Stomach (tissue), 8 donors: ENCODE measurements at regions not wholly inside any gene's neighbourhood (a gene's known extent, or its start where the extent isn't known, plus 50 kb on each side); places are given as distances from the start of the nearest gene placed in this dataset.
A peak's percentile ranks its signal among the peaks of the same experiment; 100 is the strongest.

ENCODE experiments used
- DNase-seq, 2 donors: peaks; one replicate each; pipeline versions ENCODE4 v3.0.0 to v3.0.0-alpha.2; 2013 to 2019
- H3K27ac ChIP-seq, 5 donors: fragments of 200-600 bp in 4 of 5; sonication (generic) in 4 of 5; one replicate each; pipeline ENCODE4 v1.5.1; 2013 to 2019; ENCODE audit warnings: mild to moderate bottlenecking in 1 of 5, moderate library complexity in 1 of 5
- H3K27me3 ChIP-seq, 3 donors: fragments of 200-600 bp; sonication (generic); one replicate each; pipeline ENCODE4 v1.5.1; 2017 to 2019; ENCODE audit warnings: mixed run types in 1 of 3
- H3K36me3 ChIP-seq, 4 donors: fragments of 200-600 bp; sonication (generic); 1 replicate in 3 of 4; 2 replicates in 1 of 4; pipeline ENCODE4 v1.5.1; 2016 to 2019
- H3K4me1 ChIP-seq, 4 donors: fragments of 200-600 bp; sonication (generic); one replicate each; pipeline ENCODE4 v1.5.1; 2016 to 2019
- H3K4me3 ChIP-seq, 4 donors: fragments of 200-600 bp; sonication (generic) in 3 of 4; one replicate each; pipeline ENCODE4 v1.5.1; 2016 to 2019; ENCODE audit warnings: mild to moderate bottlenecking in 1 of 4
- H3K9me3 ChIP-seq, 4 donors: fragments of 200-600 bp; sonication (generic); one replicate each; pipeline ENCODE4 v1.5.1; 2016 to 2019
- EP300 ChIP-seq: sonication (generic); formaldehyde crosslinking; IDR thresholded peaks from one replicate; pipeline ENCODE4 v1.6.1; 2017; ENCODE audit warnings: antibody characterized with exemption
- POLR2A ChIP-seq, 4 donors: fragments of 450-650 bp; IDR thresholded peaks; one replicate each; pipeline ENCODE4 v1.6.1; 2016; ENCODE audit warnings: antibody characterized with exemption in 4 of 4, control low read depth in 2 of 4, mild to moderate bottlenecking in 1 of 4, moderate library complexity in 1 of 4
- POLR2AphosphoS5 ChIP-seq, 3 donors: sonication (generic); formaldehyde crosslinking; IDR thresholded peaks; one replicate each; pipeline ENCODE4 v1.6.1; 2016; ENCODE audit warnings: antibody characterized with exemption in 3 of 3
- WGBS, 5 donors: extraction: QIAGEN DNeasy Blood & Tissue Kit in 3 of 5; methylation state at CpG; one replicate each; pipeline versions ENCODE4 v1.1.5 to v1.1.7; 2013 to 2018; 5-methylcytosine and 5-hydroxymethylcytosine counted together
- intact Hi-C: fragments of 100-400 bp; cut with DNase I; formaldehyde crosslinking; loops from one replicate; pipeline ENCODE4 v1.15.1; 2023; ENCODE audit warnings: low total_unique reads
- TF ChIP-seq, protein P1 (sequence below), 7 experiments: fragments of 450-650 bp in 4 of 7; fragments of 200-600 bp in 3 of 7; sonication (generic) in 3 of 7; IDR thresholded peaks; one replicate each; pipeline ENCODE4 v1.5.1; 2016 to 2019; ENCODE audit warnings: antibody characterized with exemption in 7 of 7, control low read depth in 2 of 7, mild to moderate bottlenecking in 1 of 7
- donor health status: healthy with polysubstance abuse.
- donor health status: Bipolar disorder and iron deficiency.
- donor health status: healthy.

DNA sequence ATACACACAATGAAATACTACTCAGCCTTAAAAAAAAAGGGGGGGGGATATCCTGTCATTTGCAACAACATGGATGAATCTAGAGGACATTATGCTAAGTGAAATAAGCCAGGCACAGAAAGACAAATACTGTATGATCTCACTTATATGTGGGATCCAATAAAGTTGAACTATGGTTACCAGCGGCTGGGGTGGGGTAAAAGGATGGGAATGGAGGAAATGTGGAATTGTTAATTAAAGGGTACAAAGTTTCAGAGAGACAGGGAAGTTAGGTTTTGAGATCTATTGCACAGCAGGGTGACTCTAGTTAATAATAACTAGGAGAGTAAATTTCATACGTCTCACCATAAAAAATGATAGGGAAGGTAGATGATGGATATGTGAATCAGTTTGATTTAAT lies 76.2 kb upstream of the ZNF608 start:
- Histone ChIP-seq H3K36me3 (no peaks in the 10 kb centered on the region), H3K4me3 (no peak overlapping the region), H3K27me3 (no peaks in the 10 kb centered on the region), H3K4me1 (peaks cover 0 to 30% (median 18%) of the 10 kb centered on the region in 4 donors), H3K27ac (no peak overlapping the region), H3K9me3 (no peaks in the 10 kb centered on the region)
- DNase-seq = no peak
- intact Hi-C loops = no loop called here
- TF ChIP-seq EP300 (no peak), POLR2AphosphoS5 (IDR thresholded peaks at IDR 0.05) (no peak), POLR2A (IDR thresholded peaks at IDR 0.05) (no peak)
- TF ChIP-seq, protein P1, sequence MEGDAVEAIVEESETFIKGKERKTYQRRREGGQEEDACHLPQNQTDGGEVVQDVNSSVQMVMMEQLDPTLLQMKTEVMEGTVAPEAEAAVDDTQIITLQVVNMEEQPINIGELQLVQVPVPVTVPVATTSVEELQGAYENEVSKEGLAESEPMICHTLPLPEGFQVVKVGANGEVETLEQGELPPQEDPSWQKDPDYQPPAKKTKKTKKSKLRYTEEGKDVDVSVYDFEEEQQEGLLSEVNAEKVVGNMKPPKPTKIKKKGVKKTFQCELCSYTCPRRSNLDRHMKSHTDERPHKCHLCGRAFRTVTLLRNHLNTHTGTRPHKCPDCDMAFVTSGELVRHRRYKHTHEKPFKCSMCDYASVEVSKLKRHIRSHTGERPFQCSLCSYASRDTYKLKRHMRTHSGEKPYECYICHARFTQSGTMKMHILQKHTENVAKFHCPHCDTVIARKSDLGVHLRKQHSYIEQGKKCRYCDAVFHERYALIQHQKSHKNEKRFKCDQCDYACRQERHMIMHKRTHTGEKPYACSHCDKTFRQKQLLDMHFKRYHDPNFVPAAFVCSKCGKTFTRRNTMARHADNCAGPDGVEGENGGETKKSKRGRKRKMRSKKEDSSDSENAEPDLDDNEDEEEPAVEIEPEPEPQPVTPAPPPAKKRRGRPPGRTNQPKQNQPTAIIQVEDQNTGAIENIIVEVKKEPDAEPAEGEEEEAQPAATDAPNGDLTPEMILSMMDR (IDR thresholded peaks at IDR 0.05) = no peak
- 85 to 91% (median 87%) methylated on average over 2 of the region's 2 CpGs for WGBS, 5 donors

DNA sequence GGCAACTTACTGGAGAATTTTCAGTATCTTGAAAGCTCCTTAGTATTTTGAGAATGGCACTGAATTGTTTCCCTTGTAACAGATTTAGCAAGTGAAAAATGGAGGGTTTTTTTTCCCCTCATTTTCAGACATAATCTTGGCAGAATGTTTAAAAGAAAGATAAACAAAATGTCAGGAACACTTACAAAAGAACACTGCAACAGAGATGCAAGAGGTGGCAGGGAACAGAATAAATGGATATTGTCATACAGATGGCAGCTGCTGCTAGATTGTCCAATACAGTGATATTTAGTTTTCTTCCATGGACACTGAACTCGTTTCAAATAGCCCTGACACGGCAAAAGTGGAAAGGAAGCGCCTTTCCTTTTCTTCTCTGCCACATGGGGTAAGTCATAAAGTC lies 76.9 kb upstream of the ZNF608 start:
- H3K27ac ChIP-seq = no peak overlapping the region
- H3K4me1 ChIP-seq = peaks cover 0 to 30% (median 18%) of the 10 kb centered on the region in 4 donors
- no peak overlapping the region for H3K4me3 ChIP-seq
- no peak for DNase-seq
- intact Hi-C loops = no loop called here
- TF ChIP-seq POLR2A (IDR thresholded peaks at IDR 0.05) (no peak), POLR2AphosphoS5 (IDR thresholded peaks at IDR 0.05) (no peak), EP300 (no peak)
- TF ChIP-seq, protein P1 (IDR thresholded peaks at IDR 0.05) = no peak
- H3K27me3 ChIP-seq = no peaks in the 10 kb centered on the region
- no peaks in the 10 kb centered on the region for H3K9me3 ChIP-seq
- no peaks in the 10 kb centered on the region for H3K36me3 ChIP-seq
- 47 to 64% (median 54%) methylated on average over 3 of the region's 3 CpGs for WGBS, 5 donors

DNA sequence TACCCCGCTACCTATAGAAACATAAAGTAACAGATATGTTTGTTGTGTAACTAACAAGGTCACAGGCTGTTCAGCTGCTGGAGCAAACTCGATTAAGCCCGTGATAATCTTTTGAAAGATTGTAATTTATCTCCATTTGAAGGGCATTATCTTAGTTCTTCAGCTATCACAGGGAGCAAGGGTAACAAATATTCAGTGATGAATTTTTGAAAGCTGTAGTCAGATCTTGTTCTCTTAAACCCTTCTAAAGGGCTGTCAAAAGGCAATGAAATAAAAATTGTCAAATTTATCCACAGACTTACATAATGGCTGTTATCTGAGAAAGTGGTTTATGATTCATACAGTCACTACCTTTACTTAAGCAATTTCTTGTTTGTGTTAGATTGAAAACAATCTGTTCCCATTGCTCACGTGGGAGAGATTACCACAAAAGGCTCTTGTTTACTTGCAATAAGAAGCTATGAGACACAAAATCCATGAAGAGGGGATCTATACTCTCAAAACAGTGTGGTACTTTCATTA lies 78.3 kb upstream of the ZNF608 start:
- intact Hi-C loops = no loop called here
- Histone ChIP-seq H3K27ac (peak overlapping the region in 4 of 5 donors; percentile 29 to 54 (median 38)), H3K4me3 (no peak overlapping the region), H3K27me3 (no peaks in the 10 kb centered on the region), H3K4me1 (peaks cover 0 to 30% (median 18%) of the 10 kb centered on the region in 4 donors), H3K36me3 (no peaks in the 10 kb centered on the region), H3K9me3 (no peaks in the 10 kb centered on the region)
- TF ChIP-seq POLR2AphosphoS5 (IDR thresholded peaks at IDR 0.05) (peak in 2 of 3 donors; percentile 76 to 85), POLR2A (IDR thresholded peaks at IDR 0.05) (no peak), EP300 (no peak)
- TF ChIP-seq, protein P1 (IDR thresholded peaks at IDR 0.05) = no peak
- WGBS, 5 donors = 21 to 43% (median 30%) methylated on average over 4 of the region's 4 CpGs
- DNase-seq = peak in 1 of 2 donors; percentile 72

DNA sequence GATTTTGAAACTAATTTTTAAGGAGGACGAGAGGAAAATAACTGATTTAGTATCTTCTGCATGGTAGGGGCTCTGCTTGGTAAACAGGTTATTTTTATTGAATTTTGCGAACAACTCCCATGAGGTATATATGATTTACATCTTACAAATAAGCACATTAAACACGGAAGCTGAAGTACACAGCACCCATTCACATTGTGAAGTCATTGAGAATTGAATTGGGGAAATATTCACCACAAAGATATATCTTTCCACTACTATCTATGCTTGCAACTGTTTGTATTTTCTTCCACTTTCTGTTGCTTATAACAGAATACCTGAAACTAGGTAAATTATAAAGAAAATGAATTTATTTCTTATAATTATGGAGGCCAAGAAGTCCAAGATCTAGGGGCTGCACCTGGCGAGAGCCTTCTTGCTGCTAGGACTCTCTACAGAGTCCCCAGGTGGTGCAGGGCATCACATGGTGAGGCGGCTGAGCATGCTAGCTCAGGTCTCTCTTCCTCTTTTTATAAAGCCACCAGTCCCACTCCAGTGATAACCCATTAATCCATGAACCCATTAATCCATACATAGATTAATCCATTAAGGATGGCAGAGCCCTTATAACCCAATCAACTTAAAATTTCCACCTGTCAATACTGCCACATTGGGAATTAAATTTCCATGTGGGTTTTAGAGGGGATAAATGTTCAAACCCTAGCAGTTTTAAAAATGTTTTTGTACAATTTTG lies 79.0 kb upstream of the ZNF608 start:
- Histone ChIP-seq H3K4me1 (peaks cover 0 to 30% (median 18%) of the 10 kb centered on the region in 4 donors), H3K27ac (peak overlapping the region in 3 of 5 donors; percentile 29 to 54 (median 38)), H3K36me3 (no peaks in the 10 kb centered on the region), H3K9me3 (no peaks in the 10 kb centered on the region), H3K27me3 (no peaks in the 10 kb centered on the region), H3K4me3 (no peak overlapping the region)
- 80 to 82% (median 82%) methylated on average over 5 of the region's 5 CpGs for WGBS, 5 donors
- no peak for TF ChIP-seq EP300
- TF ChIP-seq POLR2AphosphoS5 (IDR thresholded peaks at IDR 0.05) = no peak
- no peak for TF ChIP-seq POLR2A (IDR thresholded peaks at IDR 0.05)
- TF ChIP-seq, protein P1 (IDR thresholded peaks at IDR 0.05) = no peak
- no peak for DNase-seq
- intact Hi-C loops = no loop called here
